Activated CD4-positive, alpha-beta T cell treated with anti-CD3 and anti-CD28 coated beads for 48 hours (primary cell): ENCODE measurements at regions not wholly inside any gene's neighbourhood (a gene's known extent, or its start where the extent isn't known, plus 50 kb on each side); places are given as distances from the start of the nearest gene placed in this dataset.
"Not testable (repeated sequence)": the region's sequence is repeated elsewhere in the genome, so short reads cannot be mapped to it uniquely, and the experiment has no call there.

ENCODE experiments used
- DNase-seq: peaks from one replicate; pipeline ENCODE4 v3.0.0-alpha.2; 2020

GRCh38 chr9:74373348-74373747, 123.8 kb upstream of the RORB start:
- no peak for DNase-seq

GRCh38 chr9:74379718-74380117, 117.4 kb upstream of the RORB start:
- DNase-seq = peak; percentile 3

- DNase-seq = no peak
These were observed 105.3 kb upstream of the RORB start for GRCh38 chr9:74391816-74392215.

- no peak for DNase-seq
These were observed 93.6 kb upstream of the RORB start for GRCh38 chr9:74403581-74403980.

- DNase-seq = no peak
These were observed 92.5 kb upstream of the RORB start for GRCh38 chr9:74404620-74405019.

GRCh38 chr9:74407166-74407565, 90.0 kb upstream of the RORB start:
- no peak for DNase-seq

GRCh38 chr9:74412236-74412979, 84.7 kb upstream of the RORB start:
- no peak for DNase-seq

- no peak for DNase-seq
These were observed 83.3 kb upstream of the RORB start for GRCh38 chr9:74413876-74414275.

GRCh38 chr9:74414325-74414724, 82.8 kb upstream of the RORB start:
- no peak for DNase-seq

GRCh38 chr9:74415995-74416394, 81.1 kb upstream of the RORB start:
- no peak for DNase-seq

GRCh38 chr9:74424488-74424887, 72.6 kb upstream of the RORB start:
- DNase-seq = not testable (repeated sequence)

GRCh38 chr9:74431467-74431866, 65.7 kb upstream of the RORB start:
- no peak for DNase-seq

- DNase-seq = no peak
These were observed 53.9 kb upstream of the RORB start for GRCh38 chr9:74443036-74443750.

GRCh38 chr9:74444369-74444768, 52.8 kb upstream of the RORB start:
- no peak for DNase-seq
